ENCODE measurements at regions not wholly inside any gene's neighbourhood (a gene's known extent, or its start where the extent isn't known, plus 50 kb on each side); places are given as distances from the start of the nearest gene placed in this dataset.

GRCh38 chrX:147838465-147839131 lies 73.1 kb upstream of the FMR1 start:
- no peak for DNase-seq (ENCODE audit: low spot score)

GRCh38 chrX:147846676-147847075 lies 65.0 kb upstream of the FMR1 start:
- no peak for DNase-seq (ENCODE audit: low spot score)

- DNase-seq (ENCODE audit: low spot score), result no peak
Observed at GRCh38 chrX:147847999-147848398, 63.7 kb upstream of the FMR1 start.

GRCh38 chrX:147848543-147849443 lies 62.9 kb upstream of the FMR1 start:
- DNase-seq (ENCODE audit: low spot score), result no peak

- DNase-seq (ENCODE audit: low spot score), result no peak
Observed at GRCh38 chrX:147850875-147851274, 60.8 kb upstream of the FMR1 start.

- no peak for DNase-seq (ENCODE audit: low spot score)
Observed at GRCh38 chrX:147853701-147854100, 58.0 kb upstream of the FMR1 start.

- DNase-seq (ENCODE audit: low spot score), result no peak
Observed at GRCh38 chrX:147859666-147860065, 52.1 kb upstream of the FMR1 start.
